HEK293 (cell line): ENCODE measurements at regions not wholly inside any gene's neighbourhood (a gene's known extent, or its start where the extent isn't known, plus 50 kb on each side); places are given as distances from the start of the nearest gene placed in this dataset.

ENCODE experiments used
- CTCF ChIA-PET: fragments of 350-600 bp; formaldehyde crosslinking; extraction: SDS; loops from one replicate; lab custom pipeline; 2021; ENCODE audit warnings: antibody characterized with exemption; lab: Yijun Ruan, JAX
- POLR2A ChIA-PET: fragments of 300-600 bp; formaldehyde crosslinking; extraction: SDS; loops from one replicate; lab custom pipeline; 2020; ENCODE audit warnings: antibody characterized with exemption, inconsistent platforms; lab: Yijun Ruan, JAX
- H3K27ac ChIP-seq: fragments of 200-500 bp; sonication (Bioruptor generic); 2 replicates; pipeline ENCODE4 v1.5.1; 2014; ENCODE audit warnings: low read depth, low read length, control low read depth, inconsistent platforms; ENCODE audit errors: extremely low read depth
- H3K36me3 ChIP-seq, 2 experiments: fragments of 200-500 bp in 1 of 2; sonication (Bioruptor generic) in 1 of 2; 1 replicate in 1 of 2; 2 replicates in 1 of 2; pipeline ENCODE4 v1.5.1; 2014 to 2017; ENCODE audit warnings: inconsistent platforms in 2 of 2, low read length in 2 of 2; ENCODE audit not compliant: control insufficient read depth in 2 of 2, insufficient read depth in 1 of 2
- H3K4me1 ChIP-seq: fragments of 200-500 bp; sonication (Bioruptor generic); 2 replicates; pipeline ENCODE4 v1.5.1; 2014; ENCODE audit warnings: mild to moderate bottlenecking, low read length, inconsistent platforms; ENCODE audit not compliant: control insufficient read depth, insufficient read depth
- H3K4me3 ChIP-seq: 2 replicates; pipeline ENCODE4 v1.5.1; 2011; ENCODE audit warnings: low read depth, mild to moderate bottlenecking, control low read depth, low read length, moderate library complexity
- H3K9me3 ChIP-seq: fragments of 200-500 bp; sonication (Bioruptor generic); 2 replicates; pipeline ENCODE4 v1.5.1; 2014; ENCODE audit warnings: low read depth, low read length, inconsistent platforms; ENCODE audit not compliant: control insufficient read depth, insufficient read depth
- GLI2 ChIP-seq: fragments of 450-650 bp; formaldehyde crosslinking; IDR thresholded peaks from 2 replicates; pipeline ENCODE4; 2017; ENCODE audit warnings: missing biosample characterization, missing genetic modification characterization, low read depth, borderline replicate concordance
- HOXA7 ChIP-seq: sonication (generic); formaldehyde crosslinking; IDR thresholded peaks from 2 replicates; pipeline ENCODE4 v1.8.1; 2022; ENCODE audit warnings: missing genetic modification reagents, borderline replicate concordance
- HOXC10 ChIP-seq: sonication (generic); formaldehyde crosslinking; IDR thresholded peaks from 2 replicates; pipeline ENCODE4 v1.8.1; 2023; ENCODE audit warnings: mild to moderate bottlenecking, missing genetic modification reagents
- IKZF3 ChIP-seq: fragments of 450-650 bp; IDR thresholded peaks from 2 replicates; pipeline ENCODE4 v1.5.0; 2018; ENCODE audit warnings: missing biosample characterization, mild to moderate bottlenecking, missing genetic modification characterization, moderate library complexity
- KLF16 ChIP-seq: fragments of 450-650 bp; formaldehyde crosslinking; IDR thresholded peaks from 2 replicates; pipeline ENCODE4 v1.5.1; 2017; ENCODE audit warnings: missing biosample characterization, missing genetic modification characterization
- KLF17 ChIP-seq: fragments of 450-650 bp; formaldehyde crosslinking; IDR thresholded peaks from 2 replicates; pipeline ENCODE4 v1.5.1; 2016; ENCODE audit warnings: missing biosample characterization, missing genetic modification characterization
- PRDM1 ChIP-seq: fragments of 450-650 bp; formaldehyde crosslinking; IDR thresholded peaks from 2 replicates; pipeline ENCODE4; 2016; ENCODE audit warnings: missing biosample characterization, missing genetic modification characterization
- PRDM2 ChIP-seq: fragments of 450-650 bp; formaldehyde crosslinking; IDR thresholded peaks from 2 replicates; pipeline ENCODE4 v1.5.1; 2016; ENCODE audit warnings: missing biosample characterization, missing genetic modification characterization, borderline replicate concordance
- RBAK ChIP-seq: fragments of 450-650 bp; formaldehyde crosslinking; IDR thresholded peaks from 2 replicates; pipeline ENCODE4 v1.5.1; 2016; ENCODE audit warnings: missing biosample characterization, missing genetic modification characterization
- SP2 ChIP-seq: fragments of 450-650 bp; formaldehyde crosslinking; IDR thresholded peaks from 2 replicates; pipeline ENCODE4 v1.5.1; 2016; ENCODE audit warnings: missing biosample characterization, missing genetic modification characterization
- SP3 ChIP-seq: fragments of 450-650 bp; formaldehyde crosslinking; IDR thresholded peaks from 2 replicates; pipeline ENCODE4 v1.5.1; 2016; ENCODE audit warnings: missing biosample characterization, missing genetic modification characterization
- ZBTB26 ChIP-seq: fragments of 450-650 bp; formaldehyde crosslinking; optimal IDR thresholded peaks from 2 replicates; pipeline ENCODE3; 2016; ENCODE audit warnings: missing biosample characterization, mild to moderate bottlenecking, missing genetic modification characterization
- ZFP69B ChIP-seq: fragments of 450-650 bp; formaldehyde crosslinking; IDR thresholded peaks from 2 replicates; pipeline ENCODE4 v1.5.1; 2016; ENCODE audit warnings: missing biosample characterization, missing genetic modification characterization
- ZNF169 ChIP-seq: fragments of 450-650 bp; formaldehyde crosslinking; IDR thresholded peaks from 2 replicates; pipeline ENCODE4 v1.5.1; 2016; ENCODE audit warnings: missing biosample characterization, missing genetic modification characterization
- ZNF266 ChIP-seq: fragments of 450-650 bp; formaldehyde crosslinking; IDR thresholded peaks from 2 replicates; pipeline ENCODE4 v1.5.1; 2016; ENCODE audit warnings: missing biosample characterization, missing genetic modification characterization, low read depth
- ZNF302 ChIP-seq: fragments of 450-650 bp; formaldehyde crosslinking; IDR thresholded peaks from 2 replicates; pipeline ENCODE4 v1.5.1; 2016; ENCODE audit warnings: missing biosample characterization, missing genetic modification characterization, low read depth
- ZNF521 ChIP-seq: fragments of 450-650 bp; formaldehyde crosslinking; IDR thresholded peaks from 2 replicates; pipeline ENCODE4 v1.5.1; 2017; ENCODE audit warnings: missing biosample characterization, mild to moderate bottlenecking, missing genetic modification characterization
- ZNF548 ChIP-seq: fragments of 450-650 bp; formaldehyde crosslinking; IDR thresholded peaks from 2 replicates; pipeline ENCODE4 v1.5.1; 2016; ENCODE audit warnings: missing biosample characterization, missing genetic modification characterization
- ZNF560 ChIP-seq: fragments of 450-650 bp; formaldehyde crosslinking; IDR thresholded peaks from 2 replicates; pipeline ENCODE4 v1.5.1; 2017; ENCODE audit warnings: missing biosample characterization, missing genetic modification characterization, borderline replicate concordance
- ZNF571 ChIP-seq: fragments of 450-650 bp; formaldehyde crosslinking; IDR thresholded peaks from 2 replicates; pipeline ENCODE4 v1.5.0; 2017; ENCODE audit warnings: missing biosample characterization, missing genetic modification characterization
- ZNF623 ChIP-seq: fragments of 450-650 bp; formaldehyde crosslinking; IDR thresholded peaks from 2 replicates; pipeline ENCODE4 v1.5.1; 2016; ENCODE audit warnings: missing biosample characterization, missing genetic modification characterization
- ZNF670 ChIP-seq: fragments of 450-650 bp; formaldehyde crosslinking; IDR thresholded peaks from 2 replicates; pipeline ENCODE4 v1.5.1; 2016; ENCODE audit warnings: missing biosample characterization, missing genetic modification characterization, low read depth

GRCh38 chr4:181745933-181746625 lies 497.1 kb upstream of the TENM3 start:
- Histone ChIP-seq H3K27ac (no peak overlapping the region), H3K36me3 (no peaks in the 10 kb centered on the region), H3K9me3 (no peaks in the 10 kb centered on the region), H3K4me3 (no peak overlapping the region), H3K4me1 (no peaks in the 10 kb centered on the region)
- ChIA-PET CTCF (no interaction called here), POLR2A (no interaction called here)
- TF ChIP-seq KLF16 (tag by site-specific recombination) (no peak), ZNF169 (no peak), HOXC10 (no peak), ZNF571 (tag by site-specific recombination) (no peak), PRDM2 (no peak), KLF17 (tag by site-specific recombination) (no peak), SP2 (tag by site-specific recombination) (no peak), IKZF3 (tag by site-specific recombination) (no peak), ZNF548 (tag by site-specific recombination) (no peak), ZFP69B (tag by site-specific recombination) (no peak), SP3 (tag by site-specific recombination) (no peak), PRDM1 (tag by site-specific recombination) (no peak)

GRCh38 chr4:181748581-181748980 lies 494.6 kb upstream of the TENM3 start:
- CTCF ChIA-PET = no interaction called here
- H3K4me3 ChIP-seq = no peak overlapping the region
- H3K4me1 ChIP-seq = no peaks in the 10 kb centered on the region
- no peaks in the 10 kb centered on the region for H3K36me3 ChIP-seq
- H3K27ac ChIP-seq = no peak overlapping the region
- H3K9me3 ChIP-seq = no peaks in the 10 kb centered on the region
- POLR2A ChIA-PET = no interaction called here
- TF ChIP-seq ZNF560 (tag by site-specific recombination) = no peak
- no peak for TF ChIP-seq RBAK (tag by site-specific recombination)
- no peak for TF ChIP-seq PRDM1 (tag by site-specific recombination)
- TF ChIP-seq ZNF670 (tag by site-specific recombination) = no peak
- TF ChIP-seq ZNF623 (tag by site-specific recombination) = no peak
- TF ChIP-seq HOXA7 (CRISPR knock-in tag) = no peak
- TF ChIP-seq GLI2 (tag by site-specific recombination) = no peak
- TF ChIP-seq ZNF521 = no peak
- TF ChIP-seq ZFP69B (tag by site-specific recombination) = no peak
- no peak for TF ChIP-seq ZNF302 (tag by site-specific recombination)
- no peak for TF ChIP-seq ZBTB26 (tag by site-specific recombination)
- TF ChIP-seq PRDM2 = no peak
- no peak for TF ChIP-seq ZNF266
